Endodermal cell (in vitro differentiated cells): ENCODE measurements at regions not wholly inside any gene's neighbourhood (a gene's known extent, or its start where the extent isn't known, plus 50 kb on each side); places are given as distances from the start of the nearest gene placed in this dataset.

Experiments used
- DNase-seq: peaks from one replicate; pipeline ENCODE4 v3.0.0-alpha.2; 2017
- H3K27ac ChIP-seq: 2 replicates; pipeline ENCODE4 v1.5.1; 2013; ENCODE audit warnings: mild to moderate bottlenecking, low read depth, low read length, moderate library complexity
- H3K27me3 ChIP-seq: 2 replicates; pipeline ENCODE4 v1.6.1; 2013; ENCODE audit warnings: mild to moderate bottlenecking, low read length, moderate library complexity; ENCODE audit not compliant: insufficient read depth, control insufficient read depth, poor library complexity, severe bottlenecking
- H3K36me3 ChIP-seq: 2 replicates; pipeline ENCODE4 v1.7.0; 2013; ENCODE audit warnings: mild to moderate bottlenecking, low read length, moderate library complexity; ENCODE audit not compliant: control insufficient read depth, insufficient read depth
- H3K4me1 ChIP-seq: one replicate; pipeline ENCODE4 v1.7.0; 2013; ENCODE audit warnings: low read length; ENCODE audit not compliant: control insufficient read depth, insufficient read depth
- H3K4me3 ChIP-seq: 2 replicates; pipeline ENCODE4 v1.5.1; 2013; ENCODE audit warnings: mild to moderate bottlenecking, low read length, moderate library complexity
- H3K9ac ChIP-seq: 2 replicates; pipeline ENCODE4 v1.6.1; 2013; ENCODE audit warnings: mild to moderate bottlenecking, low read length, moderate library complexity; ENCODE audit not compliant: poor library complexity, severe bottlenecking; ENCODE audit errors: extremely low read depth
- H3K9me3 ChIP-seq: 2 replicates; pipeline ENCODE4 v1.6.1; 2013; ENCODE audit warnings: mild to moderate bottlenecking, low read length, moderate library complexity; ENCODE audit not compliant: control insufficient read depth
- H3K27ac Mint-ChIP-seq: 2 replicates; pipeline ENCODE4 v1.8.0; 2020; ENCODE audit warnings: mixed read lengths
- H3K27me3 Mint-ChIP-seq: 2 replicates; pipeline ENCODE4 v1.8.0; 2021; ENCODE audit warnings: mild to moderate bottlenecking, mixed read lengths; ENCODE audit not compliant: insufficient read depth
- H3K36me3 Mint-ChIP-seq: 2 replicates; pipeline ENCODE4 v1.8.0; 2020; ENCODE audit warnings: low read depth, mixed read lengths
- H3K4me1 Mint-ChIP-seq: 2 replicates; pipeline ENCODE4 v1.8.0; 2020; ENCODE audit warnings: mixed read lengths
- H3K4me3 Mint-ChIP-seq: 2 replicates; pipeline ENCODE4 v1.8.0; 2020; ENCODE audit warnings: mild to moderate bottlenecking, moderate library complexity, mixed read lengths
- H3K9me3 Mint-ChIP-seq: 2 replicates; pipeline ENCODE4 v1.8.0; 2020; ENCODE audit warnings: mild to moderate bottlenecking, mixed read lengths
- WGBS, 2 experiments: methylation state at CpG; one replicate each; pipeline versions ENCODE4 v1.1.5 to v1.1.7; 2013; ENCODE audit warnings: missing lambda C conversion rate in 2 of 2, mixed read lengths in 1 of 2; ENCODE audit not compliant: insufficient coverage in 1 of 2, insufficient read length in 1 of 2; 5-methylcytosine and 5-hydroxymethylcytosine counted together
- TF ChIP-seq, protein P1 (sequence below): fragments of 200-600 bp; sonication (generic); conservative IDR thresholded peaks from 2 replicates; pipeline ENCODE4 v1.5.0; 2021; ENCODE audit warnings: antibody characterized with exemption, mild to moderate bottlenecking

- Histone ChIP-seq H3K4me3 (no peak overlapping the region), H3K9me3 (no peaks in the 10 kb centered on the region), H3K27me3 (peaks cover 19% of the 10 kb centered on the region), H3K4me1 (no peaks in the 10 kb centered on the region), H3K9ac (no peak overlapping the region), H3K27ac (no peak overlapping the region), H3K36me3 (no peaks in the 10 kb centered on the region)
- no peaks in the 10 kb centered on the region for H3K4me1 Mint-ChIP-seq
- no peaks in the 10 kb centered on the region for H3K36me3 Mint-ChIP-seq
- H3K4me3 Mint-ChIP-seq = no peak overlapping the region
- H3K27ac Mint-ChIP-seq = no peak overlapping the region
- TF ChIP-seq, protein P1, sequence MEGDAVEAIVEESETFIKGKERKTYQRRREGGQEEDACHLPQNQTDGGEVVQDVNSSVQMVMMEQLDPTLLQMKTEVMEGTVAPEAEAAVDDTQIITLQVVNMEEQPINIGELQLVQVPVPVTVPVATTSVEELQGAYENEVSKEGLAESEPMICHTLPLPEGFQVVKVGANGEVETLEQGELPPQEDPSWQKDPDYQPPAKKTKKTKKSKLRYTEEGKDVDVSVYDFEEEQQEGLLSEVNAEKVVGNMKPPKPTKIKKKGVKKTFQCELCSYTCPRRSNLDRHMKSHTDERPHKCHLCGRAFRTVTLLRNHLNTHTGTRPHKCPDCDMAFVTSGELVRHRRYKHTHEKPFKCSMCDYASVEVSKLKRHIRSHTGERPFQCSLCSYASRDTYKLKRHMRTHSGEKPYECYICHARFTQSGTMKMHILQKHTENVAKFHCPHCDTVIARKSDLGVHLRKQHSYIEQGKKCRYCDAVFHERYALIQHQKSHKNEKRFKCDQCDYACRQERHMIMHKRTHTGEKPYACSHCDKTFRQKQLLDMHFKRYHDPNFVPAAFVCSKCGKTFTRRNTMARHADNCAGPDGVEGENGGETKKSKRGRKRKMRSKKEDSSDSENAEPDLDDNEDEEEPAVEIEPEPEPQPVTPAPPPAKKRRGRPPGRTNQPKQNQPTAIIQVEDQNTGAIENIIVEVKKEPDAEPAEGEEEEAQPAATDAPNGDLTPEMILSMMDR = no peak
- DNase-seq = no peak
- H3K27me3 Mint-ChIP-seq = peaks cover 16% of the 10 kb centered on the region
- H3K9me3 Mint-ChIP-seq = no peaks in the 10 kb centered on the region
- 80 to 95% methylated on average over 3 to 4 of the region's 4 CpGs for WGBS, 2 experiments
Observed at GRCh38 chr19:29076161-29076560, 136.8 kb downstream of the UQCRFS1 start.

DNA sequence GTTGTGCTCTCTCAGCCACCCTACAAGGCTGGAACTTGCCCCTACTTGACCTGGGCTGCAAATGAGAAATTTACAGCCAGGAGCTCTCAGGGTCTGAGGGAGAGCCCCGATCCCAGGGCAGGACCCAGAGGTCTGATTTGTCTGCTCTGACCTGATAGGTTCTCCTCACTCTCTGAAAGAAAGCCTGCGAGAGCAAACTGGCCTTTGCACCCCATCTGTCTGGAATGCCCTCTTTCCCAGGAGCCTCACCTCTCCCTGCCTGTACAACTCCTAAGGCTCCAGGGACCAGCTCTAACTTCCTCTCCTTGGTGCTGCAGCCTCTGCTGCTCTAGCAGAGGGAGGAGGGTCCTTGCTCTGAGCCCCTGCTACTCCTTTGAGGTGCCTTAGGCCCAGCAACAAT, 137.8 kb downstream of the UQCRFS1 start:
- peaks cover 15% of the 10 kb centered on the region for H3K27me3 Mint-ChIP-seq
- no peaks in the 10 kb centered on the region for H3K36me3 ChIP-seq
- whole genome bisulfite sequencing, 2 experiments = 85 to 93% methylated on average over 2 of the region's 2 CpGs

DNA sequence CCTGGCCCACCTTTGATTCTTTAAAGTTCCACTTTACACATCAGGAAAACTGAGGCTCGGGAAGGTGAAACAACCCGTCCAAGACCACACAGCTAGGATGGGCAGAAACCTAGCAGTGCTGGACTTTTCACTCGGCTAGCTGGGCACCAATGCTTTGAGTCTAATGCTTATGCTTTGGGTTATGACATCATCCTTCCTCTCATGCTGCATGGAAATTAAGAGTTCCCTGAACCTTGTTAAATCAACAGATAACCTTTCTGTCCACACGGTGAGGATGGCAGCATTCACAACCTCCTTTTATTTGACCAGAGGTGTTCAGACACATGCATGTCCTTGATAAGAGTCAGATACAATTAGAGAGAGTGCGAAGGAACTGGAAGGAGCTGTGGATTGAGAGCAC, 138.4 kb downstream of the UQCRFS1 start:
- DNase-seq = peak; percentile 3
- Histone ChIP-seq H3K4me3 (no peak overlapping the region), H3K9ac (no peak overlapping the region), H3K27me3 (peaks cover 5% of the 10 kb centered on the region), H3K9me3 (no peaks in the 10 kb centered on the region), H3K27ac (no peak overlapping the region), H3K36me3 (no peaks in the 10 kb centered on the region), H3K4me1 (no peaks in the 10 kb centered on the region)
- WGBS, 2 experiments = 90 to 97% methylated on average over 4 to 5 of the region's 5 CpGs
- Mint-ChIP-seq H3K4me1 (no peaks in the 10 kb centered on the region), H3K27ac (no peak overlapping the region), H3K27me3 (peaks cover 16% of the 10 kb centered on the region), H3K36me3 (no peaks in the 10 kb centered on the region), H3K9me3 (no peaks in the 10 kb centered on the region), H3K4me3 (no peak overlapping the region)
- TF ChIP-seq, protein P1 = no peak

More for the DNA sequence above, 137.8 kb downstream of the UQCRFS1 start:
- H3K4me3 ChIP-seq = no peak overlapping the region
- no peaks in the 10 kb centered on the region for H3K9me3 ChIP-seq
- peaks cover 10% of the 10 kb centered on the region for H3K27me3 ChIP-seq
- H3K4me1 ChIP-seq = no peaks in the 10 kb centered on the region
- DNase-seq = peak; percentile 25
- no peaks in the 10 kb centered on the region for H3K36me3 Mint-ChIP-seq
- H3K27ac ChIP-seq = no peak overlapping the region
- no peaks in the 10 kb centered on the region for H3K4me1 Mint-ChIP-seq
- H3K4me3 Mint-ChIP-seq = no peak overlapping the region
- TF ChIP-seq, protein P1 = no peak
- H3K27ac Mint-ChIP-seq = no peak overlapping the region
- H3K9me3 Mint-ChIP-seq = no peaks in the 10 kb centered on the region
- no peak overlapping the region for H3K9ac ChIP-seq
